GM12891 (cell line): ENCODE measurements at regions not wholly inside any gene's neighbourhood (a gene's known extent, or its start where the extent isn't known, plus 50 kb on each side); places are given as distances from the start of the nearest gene placed in this dataset.
"Not testable (repeated sequence)": the region's sequence is repeated elsewhere in the genome, so short reads cannot be mapped to it uniquely, and the experiment has no call there.

Experiments used
- DNase-seq: peaks from one replicate; pipeline ENCODE4 v3.0.0; 2011; ENCODE audit warnings: low spot score; ENCODE audit not compliant: insufficient read length
- FAIRE-seq: peaks from 2 replicates; lab custom pipeline; 2011; peaks lifted over from hg19 to GRCh38; lab: Jason Lieb, UNC
- PAX5 ChIP-seq: IDR thresholded peaks from 2 replicates; pipeline ENCODE4 v1.6.1; 2011; ENCODE audit warnings: low read length, moderate library complexity, mild to moderate bottlenecking; ENCODE audit not compliant: insufficient read depth, severe bottlenecking
- POLR2A ChIP-seq: IDR thresholded peaks from 2 replicates; pipeline ENCODE4 v1.6.1; 2011; ENCODE audit warnings: low read depth, low read length, control low read depth
- POLR2AphosphoS5 ChIP-seq: IDR thresholded peaks from 2 replicates; pipeline ENCODE4 v1.6.1; 2011; ENCODE audit warnings: low read depth, low read length, control low read depth
- POU2F2 ChIP-seq: IDR thresholded peaks from 2 replicates; pipeline ENCODE4 v1.6.1; 2011; ENCODE audit warnings: low read depth, mild to moderate bottlenecking, control low read depth, low read length, moderate library complexity
- SPI1 ChIP-seq: IDR thresholded peaks from 2 replicates; pipeline ENCODE4 v1.6.1; 2011; ENCODE audit warnings: low read depth, low read length, control low read depth
- TAF1 ChIP-seq: IDR thresholded peaks from 2 replicates; pipeline ENCODE4 v1.6.1; 2011; ENCODE audit warnings: low read depth, low read length, control low read depth

DNA sequence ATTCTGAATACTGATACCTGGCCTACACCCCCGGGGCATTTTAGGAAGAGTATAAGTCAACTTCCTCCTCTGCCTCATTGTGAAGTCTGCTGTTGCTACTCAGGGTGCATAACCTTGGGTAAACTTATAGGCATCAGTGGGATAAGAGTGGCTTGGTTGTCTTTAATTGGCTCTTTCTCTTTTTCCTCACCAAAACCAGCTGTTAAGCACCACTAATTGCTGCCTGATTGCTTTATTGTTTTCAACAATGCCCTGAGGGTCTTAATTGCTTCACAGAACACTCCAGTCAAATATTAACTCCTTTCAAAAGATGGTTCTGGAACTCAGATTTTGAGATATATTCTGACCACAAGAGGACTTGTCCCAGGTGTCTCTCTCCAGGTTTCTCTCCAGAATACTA is 337.0 kb upstream of the MAGEB16 start:
- TF ChIP-seq POLR2AphosphoS5 (no peak), TAF1 (no peak), POU2F2 (no peak), SPI1 (no peak), PAX5 (no peak)
- no peak for FAIRE-seq
- DNase-seq, result no peak

DNA sequence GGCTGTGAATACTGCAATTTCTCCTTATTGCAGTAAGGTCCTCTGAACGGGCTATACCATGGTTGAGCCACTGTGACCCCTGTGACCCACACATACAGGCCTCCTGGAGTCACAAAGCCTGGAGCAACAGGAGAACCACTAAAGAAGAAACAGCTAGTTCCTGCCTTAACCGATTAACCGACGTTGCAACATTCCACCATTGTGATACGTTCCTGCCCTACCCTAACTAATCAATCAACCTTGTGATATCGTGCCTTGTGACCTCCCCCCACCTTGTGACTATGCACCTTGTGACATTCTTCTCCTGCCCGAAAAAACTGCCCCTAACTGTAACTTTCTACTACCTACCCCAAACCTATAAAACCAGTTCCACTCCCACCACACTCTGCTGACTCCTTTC is 301.5 kb upstream of the MAGEB16 start:
- FAIRE-seq, result not testable (repeated sequence)

DNA sequence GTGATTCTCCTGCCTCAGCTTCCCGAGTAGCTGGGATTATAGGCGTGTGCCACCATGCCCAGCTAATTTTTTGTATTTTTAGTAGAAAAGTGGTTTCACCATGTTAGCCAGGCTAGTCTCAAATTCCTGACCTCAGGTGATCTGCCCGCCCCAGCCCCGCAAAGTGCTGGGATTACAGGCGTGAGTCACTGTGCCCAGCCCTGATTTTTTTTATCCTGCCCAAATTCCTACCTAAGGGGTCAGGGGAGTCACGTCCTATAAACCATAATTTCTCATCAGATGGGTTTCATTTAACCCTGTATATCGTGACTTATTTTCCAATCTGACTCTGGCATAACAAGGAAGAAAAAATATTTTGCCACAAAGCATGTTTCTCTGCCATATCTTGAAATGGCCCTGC is 300.7 kb upstream of the MAGEB16 start:
- not testable (repeated sequence) for FAIRE-seq, DNase-seq

More for the DNA sequence above, 301.5 kb upstream of the MAGEB16 start:
- DNase-seq, result not testable (repeated sequence)

DNA sequence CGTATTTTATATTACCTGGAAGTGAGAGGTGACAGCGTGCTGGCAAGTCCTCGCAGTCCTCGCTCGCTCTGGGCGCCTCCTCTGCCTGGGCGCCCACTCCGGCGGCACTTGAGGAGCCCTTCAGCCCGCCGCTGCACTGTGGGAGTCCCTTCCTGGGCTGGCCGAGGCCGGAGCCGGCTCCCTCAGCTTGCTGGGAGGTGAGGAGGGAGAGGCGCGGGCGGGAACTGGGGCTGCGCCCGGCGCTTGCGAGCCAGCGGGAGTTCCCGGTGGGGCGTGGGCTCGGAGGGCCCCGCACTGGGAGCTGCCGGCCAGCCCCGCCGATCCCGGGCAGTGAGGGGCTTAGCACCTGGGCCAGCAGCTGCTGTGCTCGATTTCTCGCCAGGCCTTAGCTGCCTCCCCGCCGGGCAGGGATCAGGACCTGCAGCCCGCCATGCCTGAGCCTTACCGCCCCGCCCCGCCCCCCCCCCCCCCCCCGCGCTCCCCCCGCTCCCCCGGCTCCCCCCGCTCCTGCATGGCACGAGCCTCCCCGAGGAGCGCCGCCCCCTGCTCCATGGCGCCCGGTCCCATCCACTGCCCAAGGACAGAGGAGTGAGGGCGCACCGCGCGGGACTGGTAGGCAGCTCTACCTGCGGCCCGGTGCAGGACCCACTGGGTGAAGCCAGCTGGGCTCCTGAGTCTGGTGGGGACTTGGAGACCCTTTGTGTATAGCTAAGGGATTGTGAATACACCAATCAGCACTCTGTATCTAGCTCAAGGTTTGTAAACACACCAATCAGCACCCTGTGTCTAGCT is 298.9 kb upstream of the MAGEB16 start:
- FAIRE-seq, result no peak
- TF ChIP-seq SPI1 (no peak), TAF1 (no peak), POLR2A (no peak), POU2F2 (no peak), PAX5 (no peak), POLR2AphosphoS5 (no peak)
- no peak for DNase-seq

DNA sequence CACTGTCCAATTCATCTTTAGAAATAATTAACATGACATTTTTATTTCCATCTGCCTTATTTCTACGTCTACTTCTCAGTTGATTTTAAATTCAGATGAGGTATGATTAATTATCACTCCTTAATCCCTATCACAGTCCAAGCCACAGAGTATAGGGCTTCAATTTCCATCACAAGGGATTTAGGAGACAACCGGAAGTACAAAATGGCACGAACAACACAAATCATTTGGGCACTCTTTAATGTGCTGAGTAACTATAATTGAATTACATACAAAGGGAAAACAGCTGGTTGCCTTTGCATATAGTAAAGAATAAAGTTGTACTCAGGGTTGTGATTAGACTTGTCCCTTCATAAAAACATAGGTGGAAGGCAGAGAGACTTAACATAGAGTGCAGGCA is 290.4 kb upstream of the MAGEB16 start:
- DNase-seq (no peak), FAIRE-seq (no peak)
- TF ChIP-seq PAX5 (no peak), TAF1 (no peak), POLR2A (no peak), POU2F2 (no peak), SPI1 (no peak), POLR2AphosphoS5 (no peak)

DNA sequence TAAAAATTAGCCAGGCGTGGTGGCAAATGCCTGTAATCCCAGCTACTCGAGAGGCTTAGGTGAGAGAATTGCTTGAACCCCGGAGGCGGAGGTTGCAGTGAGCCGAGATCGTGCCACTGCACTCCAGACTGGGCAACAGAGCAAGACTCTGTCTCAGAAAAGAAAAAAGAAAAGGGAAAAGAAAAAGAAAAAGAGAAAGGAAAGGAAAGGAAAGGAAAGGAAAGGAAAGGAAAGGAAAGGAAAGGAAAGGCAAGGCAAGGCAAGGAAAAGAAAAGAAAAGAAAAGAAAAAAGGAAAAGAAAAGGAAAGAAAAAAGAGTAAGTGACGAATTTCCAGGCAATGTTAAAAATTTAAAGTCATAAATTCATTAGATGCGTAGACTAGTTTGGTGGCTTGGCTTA is 250.1 kb upstream of the MAGEB16 start:
- DNase-seq, FAIRE-seq: not testable (repeated sequence)

DNA sequence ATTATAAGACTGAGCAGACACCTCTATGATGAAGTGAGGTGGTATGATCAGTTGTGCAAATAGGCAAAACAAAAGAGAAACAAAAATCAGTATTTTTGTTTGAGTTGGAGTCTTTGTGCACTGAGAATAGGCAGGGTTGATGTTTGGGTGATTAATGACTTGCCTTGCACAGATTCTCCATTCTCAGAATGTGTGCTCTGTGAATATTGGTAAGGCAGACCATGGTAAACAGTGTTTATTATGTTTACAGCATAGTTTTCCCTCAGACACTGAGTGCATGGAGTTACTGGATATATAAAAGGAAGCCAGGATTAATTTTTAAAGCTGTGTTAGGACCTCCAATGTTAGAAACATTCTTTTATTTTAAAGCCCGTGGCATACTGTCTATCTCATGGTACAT is 240.2 kb upstream of the MAGEB16 start:
- TF ChIP-seq PAX5 (no peak), POLR2A (no peak), POLR2AphosphoS5 (no peak), SPI1 (no peak), TAF1 (no peak), POU2F2 (no peak)
- FAIRE-seq, result no peak
- no peak for DNase-seq

DNA sequence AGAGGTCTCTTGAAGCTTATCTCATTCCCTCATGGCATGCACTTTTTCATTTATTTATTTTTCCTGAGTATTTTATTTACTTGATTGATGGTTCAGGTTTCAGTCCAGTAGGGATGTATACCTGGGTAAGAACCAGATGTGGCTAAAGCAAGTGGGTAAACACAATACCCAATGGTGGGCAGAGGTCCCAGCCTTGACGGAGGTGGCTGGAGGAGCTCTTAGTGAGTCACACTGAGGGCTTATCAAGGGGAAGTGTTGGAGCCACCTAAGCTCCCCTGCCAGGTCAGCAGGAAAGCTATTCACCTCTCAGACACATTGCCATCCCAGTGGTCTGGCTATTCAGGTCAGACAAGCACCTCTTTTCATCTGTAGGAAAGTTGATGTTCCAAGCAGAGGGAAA is 236.2 kb upstream of the MAGEB16 start:
- DNase-seq (no peak), FAIRE-seq (no peak)
- TF ChIP-seq TAF1 (no peak), POU2F2 (no peak), POLR2A (no peak), PAX5 (no peak), POLR2AphosphoS5 (no peak), SPI1 (no peak)

DNA sequence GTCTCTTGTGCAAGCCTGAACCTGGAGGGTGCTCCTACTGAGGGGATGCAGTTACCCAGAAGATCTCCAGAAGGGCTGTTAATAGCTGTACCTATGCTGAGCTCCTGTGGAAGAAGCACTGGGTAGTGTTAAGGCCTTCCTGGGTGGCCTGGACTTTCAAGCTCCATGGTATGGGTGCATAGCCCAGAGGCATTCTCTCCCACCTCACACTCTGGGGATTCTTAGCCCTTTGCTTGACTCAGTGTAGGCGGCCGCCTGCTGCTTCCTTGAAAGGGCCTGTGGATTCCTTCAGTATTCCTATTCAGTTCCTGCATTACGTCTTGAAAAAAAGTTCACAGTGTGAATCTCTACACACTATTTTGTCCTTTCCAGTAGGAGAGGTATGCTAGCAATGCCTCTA is 235.7 kb upstream of the MAGEB16 start:
- DNase-seq, result no peak
- no peak for FAIRE-seq
- TF ChIP-seq SPI1 (no peak), POLR2A (no peak), PAX5 (no peak), POU2F2 (no peak), POLR2AphosphoS5 (no peak), TAF1 (no peak)

DNA sequence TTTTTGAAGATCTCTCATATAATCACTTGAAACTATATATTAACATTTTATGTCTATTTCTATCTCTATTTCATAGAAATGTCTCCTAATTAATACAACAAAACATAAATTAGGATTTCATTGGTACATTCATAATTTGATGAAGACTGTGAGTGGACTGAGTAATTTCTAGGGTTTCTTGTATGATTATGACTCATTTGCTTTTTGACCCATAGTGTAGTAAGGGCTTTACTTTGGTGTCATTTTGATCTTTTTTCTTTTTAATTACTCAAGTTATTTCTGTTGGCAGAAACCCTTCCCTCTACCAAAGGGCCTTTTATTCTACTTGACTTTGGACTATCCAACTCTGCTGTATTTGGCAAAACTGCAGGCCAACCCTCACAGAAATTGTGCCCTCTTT is 207.9 kb upstream of the MAGEB16 start:
- DNase-seq (no peak), FAIRE-seq (no peak)
- no peak for TF ChIP-seq POU2F2
- no peak for TF ChIP-seq POLR2AphosphoS5
- TF ChIP-seq SPI1, result no peak
- TF ChIP-seq POLR2A, result no peak
- TF ChIP-seq PAX5, result no peak
- no peak for TF ChIP-seq TAF1

DNA sequence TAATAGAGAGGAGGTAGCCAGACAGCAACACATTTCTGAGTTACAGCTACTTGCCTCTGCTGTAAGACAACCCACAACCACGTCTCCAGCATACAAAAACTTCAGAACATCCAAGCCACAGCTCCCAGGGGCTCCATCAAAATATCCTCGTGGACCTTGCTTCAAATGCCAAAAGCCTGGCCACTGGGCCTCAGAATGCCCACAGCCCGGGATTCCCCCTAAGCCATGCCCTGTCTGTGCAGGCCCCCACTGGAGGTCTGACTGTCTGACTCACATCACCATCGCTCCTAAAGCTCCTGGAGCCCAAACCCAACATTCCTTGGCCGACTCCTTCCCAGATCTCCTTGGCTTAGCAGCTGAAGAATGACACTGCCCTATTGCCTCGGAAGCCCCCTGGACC is 186.6 kb upstream of the MAGEB16 start:
- not testable (repeated sequence) for FAIRE-seq, DNase-seq
